OCI-LY1 (cell line): ENCODE measurements at regions not wholly inside any gene's neighbourhood (a gene's known extent, or its start where the extent isn't known, plus 50 kb on each side); places are given as distances from the start of the nearest gene placed in this dataset.
"Not testable (repeated sequence)": the region's sequence is repeated elsewhere in the genome, so short reads cannot be mapped to it uniquely, and the experiment has no call there.

Experiments used
- H2AFZ ChIP-seq: fragments of 200-600 bp; sonication (generic), shearing (Covaris generic); 2 replicates; pipeline ENCODE4 v1.6.0; 2014; ENCODE audit warnings: antibody characterized with exemption, mild to moderate bottlenecking, low read length
- H3F3A ChIP-seq: fragments of 200-600 bp; sonication (generic), shearing (Covaris generic); 2 replicates; pipeline ENCODE4 v1.6.0; 2014; ENCODE audit warnings: mild to moderate bottlenecking, antibody characterized with exemption, low read length, moderate library complexity; ENCODE audit not compliant: insufficient read depth
- H3K27ac ChIP-seq: fragments of 200-600 bp; sonication (generic); 2 replicates; pipeline ENCODE4 v1.5.1; 2014; ENCODE audit warnings: low read length, mixed run types, mild to moderate bottlenecking, low read depth; ENCODE audit not compliant: poor library complexity, severe bottlenecking
- H3K27me3 ChIP-seq: fragments of 200-600 bp; sonication (generic); 2 replicates; pipeline ENCODE4 v1.6.0; 2014; ENCODE audit warnings: antibody characterized with exemption, mild to moderate bottlenecking, low read length, moderate library complexity; ENCODE audit not compliant: insufficient read depth
- H3K36me3 ChIP-seq: fragments of 200-600 bp; sonication (generic); 2 replicates; pipeline ENCODE4 v1.6.1; 2014; ENCODE audit warnings: mild to moderate bottlenecking, antibody characterized with exemption, low read length, moderate library complexity, mixed read lengths; ENCODE audit not compliant: insufficient read depth
- H3K4me1 ChIP-seq: fragments of 200-600 bp; sonication (generic); 2 replicates; pipeline ENCODE4 v1.5.1; 2014; ENCODE audit warnings: mild to moderate bottlenecking, low read length, moderate library complexity; ENCODE audit not compliant: insufficient read depth, severe bottlenecking
- H3K4me2 ChIP-seq: fragments of 200-600 bp; sonication (generic), shearing (Covaris generic); 2 replicates; pipeline ENCODE4 v1.6.1; 2014; ENCODE audit warnings: low read length
- H3K4me3 ChIP-seq: fragments of 200-600 bp; sonication (generic); 2 replicates; pipeline ENCODE4 v1.5.1; 2014; ENCODE audit warnings: low read length, low read depth, mild to moderate bottlenecking, mixed read lengths; ENCODE audit not compliant: poor library complexity, severe bottlenecking
- H3K79me2 ChIP-seq: fragments of 200-600 bp; shearing (Covaris generic); 2 replicates; pipeline ENCODE4 v1.6.1; 2016; ENCODE audit warnings: mixed run types, low read length, mixed read lengths; ENCODE audit not compliant: insufficient read depth
- H3K9ac ChIP-seq: fragments of 200-600 bp; sonication (generic), shearing (Covaris generic); 2 replicates; pipeline ENCODE4 v1.6.1; 2014; ENCODE audit warnings: mild to moderate bottlenecking, low read length, mixed read lengths
- H3K9me2 ChIP-seq: fragments of 200-600 bp; sonication (generic), shearing (Covaris generic); 2 replicates; pipeline ENCODE4 v1.6.1; 2014; ENCODE audit warnings: low read depth, mild to moderate bottlenecking, low read length, mixed read lengths
- H3K9me3 ChIP-seq: fragments of 200-600 bp; shearing (Covaris generic); 2 replicates; pipeline ENCODE4 v1.6.1; 2014; ENCODE audit warnings: low read length, mixed read lengths
- H4K20me1 ChIP-seq: fragments of 200-600 bp; sonication (generic), shearing (Covaris generic); 2 replicates; pipeline ENCODE4 v1.6.0; 2016; ENCODE audit warnings: mild to moderate bottlenecking, low read length; ENCODE audit not compliant: insufficient read depth
- EZH2 ChIP-seq: fragments of 200-600 bp; sonication (generic), shearing (Covaris generic); IDR thresholded peaks from 2 replicates; pipeline ENCODE4 v1.8.0; 2017; ENCODE audit warnings: borderline replicate concordance, mixed run types, mild to moderate bottlenecking, antibody characterized with exemption, low read length, moderate library complexity, mixed read lengths
- TF ChIP-seq, protein P1 (sequence below): fragments of 200-600 bp; sonication (generic), shearing (Covaris generic); IDR thresholded peaks from 2 replicates; pipeline ENCODE4 v1.5.1; 2017; ENCODE audit warnings: mild to moderate bottlenecking, antibody characterized with exemption, low read length, moderate library complexity, mixed read lengths

DNA sequence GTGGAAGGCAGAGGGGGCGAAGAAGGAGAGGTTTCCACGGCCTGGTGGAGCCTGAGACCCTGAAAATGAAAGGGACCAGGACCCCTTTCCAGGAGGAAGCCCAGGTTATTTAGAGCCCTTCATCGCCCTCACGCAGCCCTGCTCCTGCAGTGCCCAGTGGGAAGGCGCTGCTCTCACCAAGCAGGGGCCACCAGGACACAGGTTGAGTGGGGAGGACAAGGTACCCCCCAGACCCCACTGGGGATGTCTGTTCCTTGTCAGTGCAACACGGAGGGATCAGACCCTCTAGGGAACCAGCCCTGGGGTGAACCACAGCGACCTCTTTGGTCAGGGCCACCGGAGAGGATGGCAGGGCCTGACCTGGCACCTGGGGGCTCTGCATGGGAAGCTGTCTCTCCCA, 163.9 kb downstream of the C16orf95 start:
- Histone ChIP-seq H2AFZ (no peak overlapping the region), H3K9me3 (no peaks in the 10 kb centered on the region), H3K4me2 (no peak overlapping the region)

GRCh38 chr16:87155315-87155714, 161.9 kb downstream of the C16orf95 start:
- not testable (repeated sequence) for H2AFZ ChIP-seq, H3K79me2 ChIP-seq, H3K9ac ChIP-seq

More for the DNA sequence above, 163.9 kb downstream of the C16orf95 start:
- Histone ChIP-seq H3K4me3 (no peak overlapping the region), H3K9ac (no peak overlapping the region), H3K36me3 (no peaks in the 10 kb centered on the region), H3K9me2 (no peaks in the 10 kb centered on the region), H4K20me1 (no peaks in the 10 kb centered on the region), H3K79me2 (no peaks in the 10 kb centered on the region), H3K27me3 (no peaks in the 10 kb centered on the region; the same call in 1 of the 2 replicates), H3K27ac (no peak overlapping the region), H3K4me1 (no peaks in the 10 kb centered on the region), H3F3A (no peaks in the 10 kb centered on the region)
- no peak for TF ChIP-seq EZH2
- TF ChIP-seq, protein P1, sequence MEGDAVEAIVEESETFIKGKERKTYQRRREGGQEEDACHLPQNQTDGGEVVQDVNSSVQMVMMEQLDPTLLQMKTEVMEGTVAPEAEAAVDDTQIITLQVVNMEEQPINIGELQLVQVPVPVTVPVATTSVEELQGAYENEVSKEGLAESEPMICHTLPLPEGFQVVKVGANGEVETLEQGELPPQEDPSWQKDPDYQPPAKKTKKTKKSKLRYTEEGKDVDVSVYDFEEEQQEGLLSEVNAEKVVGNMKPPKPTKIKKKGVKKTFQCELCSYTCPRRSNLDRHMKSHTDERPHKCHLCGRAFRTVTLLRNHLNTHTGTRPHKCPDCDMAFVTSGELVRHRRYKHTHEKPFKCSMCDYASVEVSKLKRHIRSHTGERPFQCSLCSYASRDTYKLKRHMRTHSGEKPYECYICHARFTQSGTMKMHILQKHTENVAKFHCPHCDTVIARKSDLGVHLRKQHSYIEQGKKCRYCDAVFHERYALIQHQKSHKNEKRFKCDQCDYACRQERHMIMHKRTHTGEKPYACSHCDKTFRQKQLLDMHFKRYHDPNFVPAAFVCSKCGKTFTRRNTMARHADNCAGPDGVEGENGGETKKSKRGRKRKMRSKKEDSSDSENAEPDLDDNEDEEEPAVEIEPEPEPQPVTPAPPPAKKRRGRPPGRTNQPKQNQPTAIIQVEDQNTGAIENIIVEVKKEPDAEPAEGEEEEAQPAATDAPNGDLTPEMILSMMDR, result no peak

GRCh38 chr16:87156195-87156594, 161.0 kb downstream of the C16orf95 start:
- no peaks in the 10 kb centered on the region for H3K9me3 ChIP-seq
- H3K4me2 ChIP-seq, result no peak overlapping the region
- no peaks in the 10 kb centered on the region for H3K9me2 ChIP-seq
- no peaks in the 10 kb centered on the region for H3K36me3 ChIP-seq
- H4K20me1 ChIP-seq, result no peaks in the 10 kb centered on the region
- TF ChIP-seq, protein P1, result no peak
- TF ChIP-seq EZH2, result no peak
- no peaks in the 10 kb centered on the region for H3K79me2 ChIP-seq
- no peak overlapping the region for H3K27ac ChIP-seq
- no peak overlapping the region for H2AFZ ChIP-seq
- H3K9ac ChIP-seq, result no peak overlapping the region
- H3K27me3 ChIP-seq, result no peaks in the 10 kb centered on the region; the same call in 1 of the 2 replicates
- no peaks in the 10 kb centered on the region for H3K4me1 ChIP-seq
- no peaks in the 10 kb centered on the region for H3F3A ChIP-seq
- no peak overlapping the region for H3K4me3 ChIP-seq

More at GRCh38 chr16:87155315-87155714, 161.9 kb downstream of the C16orf95 start:
- not testable (repeated sequence) for H3K27me3 ChIP-seq, H3K9me3 ChIP-seq, H3F3A ChIP-seq, H3K4me2 ChIP-seq, H4K20me1 ChIP-seq, H3K4me3 ChIP-seq, H3K4me1 ChIP-seq, H3K36me3 ChIP-seq, H3K27ac ChIP-seq, H3K9me2 ChIP-seq

DNA sequence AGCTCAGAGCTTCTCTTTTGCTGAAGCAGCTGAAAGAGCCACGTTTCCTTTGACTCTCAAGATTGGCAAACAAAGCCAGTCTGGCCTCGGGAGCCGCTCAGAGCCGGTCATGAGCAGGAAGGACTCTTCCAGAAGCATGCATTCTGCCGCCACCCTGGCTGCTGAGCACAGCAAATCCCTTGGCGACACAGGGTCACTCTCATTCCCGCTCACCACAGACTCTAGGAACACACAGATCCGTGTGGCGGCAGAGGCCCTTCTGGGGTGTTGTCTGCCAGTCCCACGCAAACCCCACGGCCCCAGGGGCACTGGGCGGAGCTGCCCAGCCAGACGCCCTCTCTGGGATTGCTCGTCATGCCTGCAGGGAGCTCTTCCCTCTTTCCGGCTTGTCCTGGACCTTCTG, 157.0 kb downstream of the C16orf95 start:
- Histone ChIP-seq H3K4me3 (no peak overlapping the region), H3K27ac (no peak overlapping the region), H3F3A (no peaks in the 10 kb centered on the region), H3K36me3 (no peaks in the 10 kb centered on the region), H2AFZ (no peak overlapping the region), H3K9me3 (no peaks in the 10 kb centered on the region), H4K20me1 (no peaks in the 10 kb centered on the region), H3K79me2 (no peaks in the 10 kb centered on the region), H3K27me3 (no peaks in the 10 kb centered on the region), H3K9ac (no peak overlapping the region), H3K9me2 (no peaks in the 10 kb centered on the region), H3K4me2 (no peak overlapping the region), H3K4me1 (no peaks in the 10 kb centered on the region)
- TF ChIP-seq, protein P1, result no peak
- TF ChIP-seq EZH2, result no peak
